Left renal pelvis (tissue), 4 donors: ENCODE measurements at regions not wholly inside any gene's neighbourhood (a gene's known extent, or its start where the extent isn't known, plus 50 kb on each side); places are given as distances from the start of the nearest gene placed in this dataset.
"Not testable (repeated sequence)": the region's sequence is repeated elsewhere in the genome, so short reads cannot be mapped to it uniquely, and the experiment has no call there.

Experiments used
- DNase-seq, 4 donors: peaks; one replicate each; pipeline ENCODE4 v3.0.0-alpha.2; 2013; ENCODE audit warnings: low read depth in 4 of 4, low spot score in 3 of 4

DNA sequence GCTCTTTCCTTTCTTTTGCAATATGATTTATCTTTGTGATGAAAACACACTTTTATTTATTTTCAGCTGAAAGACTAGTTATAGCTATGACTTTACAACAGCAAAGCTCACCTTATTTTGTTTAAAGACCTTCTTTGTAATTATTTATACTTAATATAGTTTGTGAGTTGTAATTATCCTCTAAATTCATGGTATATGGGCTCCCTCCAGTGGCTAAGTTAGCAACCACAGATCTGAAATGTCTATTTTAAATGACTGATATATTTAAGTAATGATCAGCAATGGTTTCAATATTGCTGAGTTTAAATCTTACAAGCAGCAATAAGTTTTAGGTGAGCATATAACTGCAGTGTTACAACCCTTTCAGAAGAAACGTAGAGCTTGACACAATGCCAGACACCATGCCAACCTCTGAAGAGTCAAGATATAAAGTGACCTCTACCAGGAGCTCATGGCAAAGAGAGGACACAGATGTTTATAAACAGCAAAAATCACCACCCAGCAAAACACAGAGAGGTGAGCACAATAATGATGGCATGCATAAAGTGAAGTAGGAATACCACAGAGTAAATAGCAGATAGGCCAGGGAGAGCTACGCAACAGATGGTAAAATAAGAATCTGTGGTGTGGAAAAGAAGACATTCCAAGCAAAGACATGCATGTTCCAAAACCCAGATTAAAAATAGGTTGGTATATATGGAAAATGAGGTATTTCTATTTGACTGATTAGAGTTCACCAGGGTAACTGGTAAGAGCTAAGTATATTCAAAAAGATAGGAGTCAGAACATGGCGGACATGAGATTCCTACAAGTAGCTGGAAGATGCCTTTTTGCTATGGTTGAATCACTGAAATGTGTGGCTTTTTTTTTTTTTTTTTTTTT lies 143.7 kb upstream of the ZNF385D start:
- no peak for DNase-seq

DNA sequence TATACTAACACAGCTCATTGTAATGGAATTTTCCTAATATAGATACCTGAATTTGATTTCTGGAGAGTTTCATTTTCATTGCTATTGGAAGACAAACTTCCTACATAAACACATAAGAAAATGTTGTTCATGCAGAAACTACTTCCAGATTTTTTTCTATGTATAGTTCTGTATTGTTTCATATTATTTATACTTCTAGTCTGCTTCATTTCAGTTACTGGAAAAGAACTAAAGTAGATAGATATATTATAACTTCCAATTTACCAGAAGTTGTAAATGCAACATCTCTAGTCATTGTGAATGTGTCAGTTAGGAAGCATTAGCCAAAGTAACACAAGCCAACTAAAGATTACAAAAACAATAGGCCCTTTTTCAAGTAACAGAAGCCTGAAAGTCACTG lies 147.3 kb upstream of the ZNF385D start:
- DNase-seq, result no peak

DNA sequence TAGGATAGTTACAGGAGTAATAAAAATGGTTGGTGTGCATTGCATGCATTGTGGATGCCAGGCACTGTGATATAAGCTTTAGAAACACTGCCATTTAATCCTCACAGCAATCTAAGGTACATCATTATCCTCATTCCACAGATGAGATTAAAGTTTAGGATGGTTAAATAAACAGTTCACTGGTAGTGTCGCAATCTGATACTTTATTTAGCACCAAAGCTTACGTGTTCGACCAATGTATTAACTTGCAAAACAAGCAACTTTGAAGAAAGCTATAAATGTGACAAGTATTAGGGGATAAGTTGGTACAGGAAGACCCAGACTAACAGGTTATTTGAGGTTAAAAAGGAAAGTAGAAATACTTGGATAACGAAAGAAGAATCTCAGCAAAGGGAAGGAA lies 150.5 kb upstream of the ZNF385D start:
- DNase-seq, result no peak

DNA sequence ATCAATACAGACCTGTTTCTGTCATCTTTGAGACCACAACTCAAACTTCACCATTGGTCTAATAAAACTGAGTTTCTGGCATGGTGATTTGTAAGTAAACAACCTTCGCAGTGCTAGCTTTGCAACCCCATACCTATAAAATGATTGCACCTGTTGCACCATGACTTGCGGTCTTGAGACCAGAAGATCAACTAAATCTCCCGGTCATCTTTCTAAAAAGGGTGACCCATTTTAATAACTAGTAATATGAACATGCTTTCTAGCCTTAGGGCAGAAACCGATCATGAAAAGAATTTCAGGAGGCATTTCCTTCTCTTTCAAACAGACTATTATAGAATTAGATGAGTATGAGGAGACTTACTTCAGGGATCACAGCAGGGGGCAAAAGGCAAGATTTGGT lies 151.9 kb upstream of the ZNF385D start:
- DNase-seq, result no peak

DNA sequence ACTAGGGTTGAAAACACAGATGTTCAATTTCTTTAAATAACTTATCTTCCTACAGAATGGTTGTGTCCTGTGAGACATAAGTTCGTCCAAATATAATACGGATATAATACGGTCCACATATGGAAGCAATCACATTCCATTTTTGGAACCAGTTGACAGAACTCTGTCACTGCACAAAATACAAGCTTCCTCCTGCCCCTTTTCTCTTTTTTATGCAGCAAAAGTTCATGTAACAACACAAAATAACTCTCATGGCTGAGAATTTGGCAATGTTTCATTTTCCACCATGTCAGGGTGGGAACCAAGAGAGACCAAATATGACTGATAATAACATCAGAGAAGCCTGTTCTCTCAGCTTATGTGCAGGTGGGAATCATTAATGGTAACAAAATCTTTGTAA lies 158.1 kb upstream of the ZNF385D start:
- no peak for DNase-seq

DNA sequence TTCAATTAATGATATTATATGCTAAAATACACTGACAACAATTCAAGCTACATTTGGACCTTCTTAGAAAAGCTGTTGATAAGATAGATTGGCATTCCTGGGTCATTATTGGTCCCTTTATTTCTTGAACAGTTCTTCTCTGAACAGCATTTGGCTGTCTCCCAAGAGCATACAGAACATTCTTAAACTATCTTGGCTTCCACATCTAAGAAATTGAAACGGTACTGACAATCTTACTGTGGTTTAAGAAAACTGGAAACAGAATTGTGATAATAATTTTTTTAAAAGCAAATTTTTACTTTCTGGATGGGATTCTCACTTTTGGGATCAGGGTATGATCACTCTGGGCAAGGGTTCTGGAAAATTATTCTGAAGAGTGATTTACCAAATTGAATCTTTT lies 161.7 kb upstream of the ZNF385D start:
- no peak for DNase-seq

DNA sequence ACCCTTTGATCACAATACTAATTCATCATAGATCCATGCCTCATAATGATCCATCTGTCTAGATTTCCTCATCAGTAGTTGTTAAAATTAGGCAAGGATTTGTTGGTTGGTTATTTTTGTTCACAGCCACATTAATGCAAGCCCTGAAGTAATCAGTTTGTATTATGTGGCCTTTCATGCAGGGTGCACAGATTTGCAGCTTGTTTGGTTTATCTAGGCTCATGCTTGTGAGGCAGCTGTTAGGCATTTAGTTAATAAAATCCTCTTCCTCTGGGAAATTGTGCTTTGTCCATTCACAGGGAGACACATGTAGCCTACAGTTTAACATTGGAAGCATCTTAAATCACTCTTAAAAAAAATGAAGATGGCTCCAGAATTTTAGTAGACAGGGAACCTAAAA lies 162.8 kb upstream of the ZNF385D start:
- no peak for DNase-seq

DNA sequence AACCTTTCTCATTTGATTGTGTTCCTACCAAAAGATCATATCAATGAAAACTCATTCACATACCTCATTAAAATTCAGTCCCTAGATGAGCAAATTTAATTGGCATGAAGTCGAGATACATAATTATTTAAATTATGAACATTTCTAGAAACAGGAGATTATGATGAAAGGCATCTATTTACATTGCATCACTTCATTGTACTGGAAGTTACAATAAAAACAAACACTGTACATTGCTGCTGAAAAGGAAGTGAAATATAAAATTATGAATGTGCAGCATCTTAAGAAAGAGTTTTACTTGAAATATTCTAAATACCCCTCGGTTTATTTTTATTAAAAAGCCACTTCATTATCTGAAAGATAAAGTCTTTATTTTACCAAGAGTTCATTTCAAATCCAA lies 163.4 kb upstream of the ZNF385D start:
- no peak for DNase-seq

DNA sequence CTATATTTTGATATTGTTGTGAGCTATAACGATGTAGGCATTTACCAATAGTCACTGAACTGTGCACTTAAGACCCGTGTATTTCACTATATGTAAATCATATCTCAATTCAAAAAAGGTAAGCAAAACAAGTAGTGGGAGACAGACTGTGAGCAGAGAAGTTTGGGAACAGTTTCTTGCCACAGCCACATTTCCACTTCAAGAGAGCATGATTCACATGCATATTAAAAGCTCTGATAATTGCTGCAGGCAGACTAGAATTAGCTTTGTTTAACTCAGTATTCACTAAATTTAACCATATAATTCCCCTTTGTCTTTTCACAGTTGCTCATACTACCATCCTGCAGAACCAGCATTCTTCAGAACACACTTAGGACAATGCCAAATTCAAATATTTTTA lies 168.4 kb upstream of the ZNF385D start:
- no peak for DNase-seq

DNA sequence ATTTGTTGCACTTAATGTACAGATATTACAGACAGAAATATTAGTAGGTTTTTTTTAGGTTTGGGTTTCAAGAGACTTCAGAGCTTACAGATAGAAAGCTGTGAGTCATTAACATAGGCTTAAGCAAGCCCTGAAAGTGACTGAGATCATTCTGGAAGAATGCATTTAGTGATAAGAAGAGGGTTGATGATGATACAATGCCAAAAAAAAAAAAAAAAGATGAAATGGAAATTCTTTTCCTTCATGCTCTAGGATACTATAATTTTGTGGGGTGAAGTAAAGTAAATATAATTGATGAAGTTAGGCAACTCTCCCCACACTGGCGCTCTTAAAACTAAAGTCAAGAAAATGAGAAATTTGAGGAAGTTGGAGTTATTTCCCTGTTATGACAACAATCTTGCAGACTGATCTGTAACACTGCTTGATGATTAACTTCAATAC lies 169.4 kb upstream of the ZNF385D start:
- no peak for DNase-seq

DNA sequence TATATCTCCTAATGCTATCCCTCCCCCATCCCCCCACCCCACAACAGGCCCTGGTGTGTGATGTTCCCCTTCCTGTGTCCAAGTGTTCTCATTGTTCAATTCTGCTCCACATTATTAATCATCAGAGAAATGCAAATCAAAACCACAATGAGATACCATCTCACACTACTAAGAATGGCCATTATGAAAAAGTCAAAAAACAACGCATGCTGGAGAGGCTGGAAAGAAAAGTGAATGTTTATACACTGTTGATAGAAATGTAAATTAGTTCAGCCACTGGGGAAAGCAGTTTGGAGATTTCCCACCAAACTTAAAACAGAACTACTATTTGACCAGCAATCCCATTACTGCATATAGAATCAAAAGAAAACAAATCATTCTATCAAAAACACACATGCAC lies 172.1 kb upstream of the ZNF385D start:
- DNase-seq, result not testable (repeated sequence)

DNA sequence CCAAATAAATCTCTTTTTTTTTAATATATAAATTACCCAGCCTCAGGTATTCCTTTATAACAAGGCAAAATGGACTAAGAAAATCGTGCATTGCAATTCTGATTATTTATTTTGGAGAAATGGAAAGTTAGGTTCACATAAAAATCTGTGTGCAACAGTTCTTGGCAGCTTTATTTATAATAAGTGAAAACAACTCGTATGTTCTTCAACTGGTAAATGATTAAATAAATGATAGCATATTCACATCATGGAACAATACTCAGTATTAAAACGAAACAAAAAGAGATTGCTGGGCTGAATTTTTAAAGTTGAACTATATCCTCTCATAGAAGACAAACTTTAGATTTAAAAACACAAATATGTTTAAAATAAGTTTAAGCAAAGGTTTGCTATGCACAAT lies 176.3 kb upstream of the ZNF385D start:
- no peak for DNase-seq

DNA sequence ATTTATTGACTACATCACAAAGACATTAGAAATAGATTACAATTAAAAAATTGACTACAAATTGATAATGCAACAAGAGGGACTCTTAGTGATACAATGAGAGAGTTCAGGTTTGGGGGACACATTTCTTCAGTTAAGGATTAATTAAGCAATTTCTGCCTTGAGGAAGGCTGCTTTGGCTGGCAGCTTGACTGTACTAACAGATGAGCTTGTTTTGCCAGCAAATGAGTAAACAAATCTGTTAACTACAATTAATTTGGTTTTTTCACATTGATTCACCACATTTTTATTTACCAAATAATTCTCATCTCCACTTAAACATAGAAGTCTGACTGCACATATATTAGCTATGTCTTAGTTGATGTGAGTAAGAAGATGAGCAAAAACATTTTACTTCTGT lies 183.6 kb upstream of the ZNF385D start:
- DNase-seq, result no peak

DNA sequence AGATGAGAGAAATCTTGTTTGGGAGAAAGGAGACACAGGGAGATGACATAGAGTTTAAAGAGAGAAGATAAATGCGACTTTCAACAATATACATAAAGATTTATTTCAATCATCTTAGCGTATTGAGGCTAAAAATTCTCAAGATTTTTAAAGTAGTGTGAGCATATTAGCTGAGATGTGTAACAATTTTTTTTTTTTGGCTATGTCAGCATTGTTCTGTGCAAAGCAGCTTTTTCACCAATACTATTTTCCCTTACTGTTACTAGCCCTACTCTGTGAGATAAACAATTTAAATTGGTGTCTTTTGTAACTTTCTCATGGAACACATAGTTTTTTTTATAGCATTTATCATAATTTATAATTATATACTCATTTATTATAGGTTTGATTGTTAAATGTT lies 185.2 kb upstream of the ZNF385D start:
- no peak for DNase-seq

DNA sequence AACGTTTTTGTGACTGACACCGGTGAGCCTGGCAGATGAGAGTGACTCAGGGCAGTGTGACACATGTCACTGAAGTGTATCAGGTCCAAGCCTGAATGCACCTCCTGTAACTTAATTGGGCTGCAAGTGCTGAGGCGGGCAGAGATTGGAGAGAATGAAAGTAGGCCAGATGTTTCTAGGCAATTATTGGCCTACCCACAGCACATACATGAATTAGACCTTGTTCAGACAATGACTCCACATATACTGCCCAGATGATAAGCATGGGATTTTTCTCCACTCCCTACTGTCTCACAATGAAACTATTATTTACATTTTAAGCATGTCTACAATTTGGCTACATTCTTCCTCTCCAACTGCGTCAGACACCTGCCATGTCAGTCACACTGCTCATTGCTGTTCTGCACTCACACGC lies 187.3 kb upstream of the ZNF385D start:
- DNase-seq, result no peak

DNA sequence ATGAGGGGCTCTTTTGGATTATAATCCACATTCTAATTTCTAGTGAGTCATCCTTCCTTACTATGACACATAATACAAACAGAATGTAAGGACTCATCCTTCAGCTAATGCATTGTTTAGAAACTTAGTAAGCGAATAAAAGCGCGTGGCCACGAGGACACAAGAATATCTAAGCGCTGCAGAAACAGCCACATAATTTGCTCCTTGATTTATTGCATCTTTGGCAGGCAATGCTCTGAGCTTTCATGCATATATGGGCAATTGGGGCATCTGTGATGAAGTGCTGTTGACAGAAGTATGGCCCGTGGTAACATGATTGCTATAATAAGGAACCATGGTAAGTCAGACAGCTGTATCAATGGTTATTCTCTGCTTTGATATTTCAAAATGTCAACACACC lies 191.3 kb upstream of the ZNF385D start:
- no peak for DNase-seq

DNA sequence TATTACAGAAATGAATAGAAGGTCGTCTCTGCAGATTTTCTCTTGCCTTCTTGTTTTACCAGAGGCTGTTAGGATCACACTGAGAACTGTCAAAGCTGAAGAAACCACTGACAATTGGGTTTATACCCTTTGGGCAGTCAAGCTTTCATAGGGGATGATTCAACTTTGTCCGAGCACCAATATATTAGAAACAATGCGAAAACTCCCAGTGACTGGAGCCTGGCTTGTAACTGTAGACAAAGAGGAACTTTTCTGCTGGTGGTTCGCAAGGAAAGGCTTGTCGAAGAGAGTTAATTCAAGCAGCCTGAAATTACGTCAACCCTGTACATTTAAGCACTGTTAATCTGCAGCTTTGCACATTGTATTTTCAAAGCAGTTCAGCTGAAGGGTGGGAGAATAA lies 193.2 kb upstream of the ZNF385D start:
- no peak for DNase-seq

DNA sequence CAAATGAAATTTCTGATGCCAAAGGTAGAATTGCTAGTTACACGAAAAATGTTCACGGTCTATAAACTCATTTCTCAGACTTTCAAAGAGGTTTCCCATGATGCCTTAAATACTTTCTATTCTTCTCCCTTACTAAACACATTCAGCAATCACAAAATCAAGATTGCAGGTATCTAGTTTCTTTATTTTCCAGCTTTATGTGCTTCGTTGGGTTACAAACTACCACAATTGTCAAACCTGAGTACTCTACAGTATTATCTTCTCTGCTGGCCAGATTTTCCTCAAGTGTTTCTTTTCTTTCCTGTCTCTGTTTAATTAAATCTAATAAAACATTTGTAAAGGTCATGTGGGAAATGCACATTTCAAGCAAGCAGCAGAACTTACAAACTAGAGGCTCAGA lies 201.8 kb upstream of the ZNF385D start:
- DNase-seq, result no peak

DNA sequence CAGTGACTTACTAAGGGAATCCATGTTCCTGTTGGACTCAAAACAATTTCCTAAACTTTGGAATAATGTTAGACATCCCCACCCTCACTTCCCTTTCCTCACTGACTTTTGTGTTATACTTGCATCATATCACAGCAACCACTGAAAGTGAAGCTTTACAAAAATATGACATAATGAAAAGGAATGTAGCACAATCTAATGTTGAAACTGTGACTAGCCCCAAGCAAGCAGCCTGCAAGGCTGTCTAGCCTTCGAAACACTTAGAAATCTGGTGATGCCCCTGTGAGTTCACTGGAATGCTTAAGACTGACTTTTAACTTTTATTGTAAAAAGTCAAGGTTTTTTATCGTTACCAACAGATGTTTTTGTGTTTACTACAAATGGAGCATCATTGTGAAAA lies 203.7 kb upstream of the ZNF385D start:
- DNase-seq, result no peak

DNA sequence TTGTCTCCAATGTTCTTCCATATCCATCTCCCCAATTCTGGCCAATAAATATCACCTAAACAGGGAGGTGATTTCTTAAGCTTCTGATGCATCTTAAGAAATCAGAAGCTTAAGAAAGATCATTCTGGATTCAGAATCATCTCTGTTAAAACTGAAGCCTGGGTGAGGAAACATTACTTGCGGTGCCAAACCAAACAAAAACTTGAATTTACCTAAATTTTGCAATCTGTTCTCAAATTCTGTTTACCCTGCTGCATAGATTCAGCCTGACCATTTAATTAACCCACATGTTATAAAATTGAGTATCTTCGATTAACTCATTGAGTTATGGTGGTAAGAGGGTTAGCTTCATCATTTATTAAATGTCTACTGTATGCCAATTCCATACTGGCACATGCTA lies 204.4 kb upstream of the ZNF385D start:
- DNase-seq, result no peak

DNA sequence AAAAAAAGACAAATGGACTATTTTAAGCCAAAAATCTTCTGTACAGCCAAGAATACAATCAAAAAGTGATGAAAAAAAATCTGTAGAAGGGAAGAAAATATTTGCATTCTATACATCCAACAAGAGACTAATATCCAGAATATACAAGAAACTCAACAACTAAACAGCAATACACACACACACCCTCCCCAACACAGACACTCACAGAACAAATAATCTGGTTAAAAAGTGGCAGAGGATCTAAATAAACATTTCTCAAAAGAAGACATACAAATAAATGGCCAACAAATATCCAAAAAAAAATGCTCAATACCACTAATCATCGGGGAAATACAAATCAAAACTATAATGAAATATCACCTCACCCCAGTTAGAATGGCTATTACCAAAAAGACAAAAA lies 209.0 kb upstream of the ZNF385D start:
- no peak for DNase-seq

DNA sequence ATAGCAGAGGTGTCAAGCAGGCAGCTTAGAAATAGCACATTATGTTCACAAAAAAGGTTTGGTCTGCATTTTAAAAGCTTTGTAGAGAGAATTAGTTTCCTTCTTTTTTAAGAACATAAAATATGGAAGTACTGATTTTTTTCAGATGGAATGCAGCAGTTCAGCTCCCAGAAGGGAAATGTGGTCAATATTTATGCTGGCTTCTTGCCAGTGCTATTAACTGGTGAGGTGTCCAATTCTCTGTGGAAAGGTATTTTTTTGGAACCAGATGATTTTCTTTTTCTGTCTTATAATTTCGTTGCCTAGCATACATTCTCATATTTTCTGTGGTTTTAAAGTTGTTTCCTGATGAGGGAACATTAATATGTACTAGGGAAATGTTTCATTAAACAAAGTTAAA lies 211.4 kb upstream of the ZNF385D start:
- DNase-seq, result no peak

DNA sequence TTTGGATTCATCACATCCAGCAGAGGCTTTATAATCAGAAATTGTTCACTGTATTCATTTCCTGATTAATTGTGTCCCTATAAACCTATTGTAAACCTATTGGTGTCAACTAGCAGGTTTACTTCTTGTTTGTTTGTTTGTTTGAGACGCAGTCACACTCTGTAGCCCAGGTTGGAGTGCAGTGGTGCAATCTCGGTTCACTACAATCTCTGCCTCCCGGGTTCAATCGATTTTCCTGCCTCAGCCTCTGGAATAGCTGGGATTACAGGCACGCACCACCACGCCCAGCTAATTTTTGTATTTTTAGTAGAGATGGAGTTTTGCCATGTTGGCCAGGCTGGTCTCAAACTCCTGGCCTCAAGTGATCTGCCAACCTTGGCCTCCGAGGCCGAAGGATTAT lies 215.4 kb upstream of the ZNF385D start:
- DNase-seq, result not testable (repeated sequence)
